ENCODE measurements at regions not wholly inside any gene's neighbourhood (a gene's known extent, or its start where the extent isn't known, plus 50 kb on each side); places are given as distances from the start of the nearest gene placed in this dataset.
"Not testable (repeated sequence)": the region's sequence is repeated elsewhere in the genome, so short reads cannot be mapped to it uniquely, and the experiment has no call there.

DNA sequence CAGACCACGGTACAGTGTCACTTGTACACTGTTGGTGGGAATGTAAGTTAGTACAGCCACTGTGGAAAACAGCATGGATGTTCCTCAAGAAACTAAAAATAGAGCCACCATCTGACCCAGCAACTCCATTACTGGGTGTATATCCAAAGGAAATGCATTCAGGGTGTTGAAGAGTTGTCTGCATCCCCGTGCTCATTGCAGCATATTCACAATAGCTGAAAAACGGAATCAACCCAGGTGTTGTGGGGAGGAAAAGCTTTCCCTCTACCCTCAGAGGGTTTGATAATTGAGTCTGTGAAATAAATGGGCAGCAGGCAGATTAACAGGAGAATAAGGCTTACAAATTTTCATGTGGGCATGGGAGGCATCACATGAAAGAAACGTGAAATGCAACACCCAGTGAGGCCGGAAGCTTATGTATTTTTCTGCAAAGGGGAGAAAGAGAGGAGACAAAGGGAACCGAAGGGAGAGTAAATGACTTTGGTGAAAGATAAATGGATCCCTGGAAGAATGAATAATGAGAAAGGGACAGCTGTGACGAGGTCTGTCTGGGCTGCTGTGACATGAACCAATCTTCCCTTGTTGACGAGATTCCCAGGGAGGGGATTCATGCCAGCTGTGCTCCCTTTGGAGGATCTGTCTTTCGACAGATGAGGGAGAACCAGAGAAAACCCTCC, 106.2 kb downstream of the KCNJ12 start:
- Histone ChIP-seq H3K27ac (no peak overlapping the region), H3K4me1 (no peaks in the 10 kb centered on the region), H3K36me3 (no peaks in the 10 kb centered on the region), H3K4me3 (no peak overlapping the region), H3K9me3 (no peaks in the 10 kb centered on the region), H3K27me3 (no peaks in the 10 kb centered on the region)
- FAIRE-seq (no peak), DNase-seq (no peak), ATAC-seq (no peak)
- WGBS, 2 donors: 41 to 43% methylated on average over 9 of the region's 9 CpGs
- TF ChIP-seq, protein P1, sequence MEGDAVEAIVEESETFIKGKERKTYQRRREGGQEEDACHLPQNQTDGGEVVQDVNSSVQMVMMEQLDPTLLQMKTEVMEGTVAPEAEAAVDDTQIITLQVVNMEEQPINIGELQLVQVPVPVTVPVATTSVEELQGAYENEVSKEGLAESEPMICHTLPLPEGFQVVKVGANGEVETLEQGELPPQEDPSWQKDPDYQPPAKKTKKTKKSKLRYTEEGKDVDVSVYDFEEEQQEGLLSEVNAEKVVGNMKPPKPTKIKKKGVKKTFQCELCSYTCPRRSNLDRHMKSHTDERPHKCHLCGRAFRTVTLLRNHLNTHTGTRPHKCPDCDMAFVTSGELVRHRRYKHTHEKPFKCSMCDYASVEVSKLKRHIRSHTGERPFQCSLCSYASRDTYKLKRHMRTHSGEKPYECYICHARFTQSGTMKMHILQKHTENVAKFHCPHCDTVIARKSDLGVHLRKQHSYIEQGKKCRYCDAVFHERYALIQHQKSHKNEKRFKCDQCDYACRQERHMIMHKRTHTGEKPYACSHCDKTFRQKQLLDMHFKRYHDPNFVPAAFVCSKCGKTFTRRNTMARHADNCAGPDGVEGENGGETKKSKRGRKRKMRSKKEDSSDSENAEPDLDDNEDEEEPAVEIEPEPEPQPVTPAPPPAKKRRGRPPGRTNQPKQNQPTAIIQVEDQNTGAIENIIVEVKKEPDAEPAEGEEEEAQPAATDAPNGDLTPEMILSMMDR (IDR thresholded peaks at IDR 0.05): no peak
- intact Hi-C loops (cut with DNase I): no loop called here

DNA sequence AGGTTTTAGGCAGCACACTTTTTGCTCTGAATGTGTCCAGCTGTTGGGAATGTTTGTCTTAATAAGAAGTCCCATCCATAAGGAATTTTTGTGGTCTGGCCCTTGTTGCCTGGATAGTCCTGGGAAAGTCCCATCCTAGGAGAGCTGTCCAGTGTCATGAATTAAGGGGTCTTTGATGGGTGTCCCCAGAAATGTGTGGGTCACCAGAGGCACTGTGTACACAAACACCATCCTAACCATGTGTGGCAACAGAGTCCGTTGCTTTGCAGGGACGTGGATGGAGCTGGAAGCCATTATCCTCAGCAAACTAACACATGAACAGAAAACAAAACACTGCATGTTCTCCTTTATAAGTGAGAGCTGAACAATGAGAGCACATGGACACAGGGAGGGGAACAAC, 111.9 kb downstream of the KCNJ12 start:
- not testable (repeated sequence) for FAIRE-seq

DNA sequence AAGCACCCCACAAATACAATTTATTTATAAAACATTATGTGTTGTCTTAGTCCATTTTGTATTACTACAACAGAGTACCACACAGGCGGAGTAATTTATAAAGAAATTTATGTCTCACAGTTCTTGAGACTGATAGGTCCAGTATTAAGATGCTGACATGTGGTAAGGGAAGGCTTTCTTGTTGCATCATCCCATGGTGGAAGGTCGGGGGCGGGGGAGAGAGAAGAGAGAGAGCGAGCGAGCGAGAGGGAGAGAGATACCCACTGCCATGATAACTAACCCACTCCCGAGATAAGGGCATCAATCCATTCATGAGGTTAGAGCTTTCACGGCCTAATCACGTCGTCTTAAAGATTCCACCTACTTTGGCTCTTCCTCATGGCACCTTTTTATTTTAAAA, 117.8 kb downstream of the KCNJ12 start:
- DNase-seq (no peak), FAIRE-seq (no peak), ATAC-seq (no peak)
- TF ChIP-seq, protein P1 (IDR thresholded peaks at IDR 0.05): no peak
- 81 to 87% methylated on average over 10 of the region's 10 CpGs for WGBS, 2 donors
- intact Hi-C loops (cut with DNase I): no loop called here
- no peak overlapping the region for H3K27ac ChIP-seq
- H3K9me3 ChIP-seq: no peaks in the 10 kb centered on the region
- H3K4me3 ChIP-seq: no peak overlapping the region
- no peaks in the 10 kb centered on the region for H3K4me1 ChIP-seq
- H3K36me3 ChIP-seq: no peaks in the 10 kb centered on the region
- H3K27me3 ChIP-seq: no peaks in the 10 kb centered on the region

More for the DNA sequence above, 111.9 kb downstream of the KCNJ12 start:
- DNase-seq; H3K36me3 ChIP-seq; H3K27me3 ChIP-seq; H3K9me3 ChIP-seq; ATAC-seq; H3K4me1 ChIP-seq; H3K4me3 ChIP-seq; intact Hi-C loops (cut with DNase I); H3K27ac ChIP-seq: not testable (repeated sequence)
- WGBS, 2 donors: 53 to 76% methylated on average over 2 of the region's 2 CpGs

DNA sequence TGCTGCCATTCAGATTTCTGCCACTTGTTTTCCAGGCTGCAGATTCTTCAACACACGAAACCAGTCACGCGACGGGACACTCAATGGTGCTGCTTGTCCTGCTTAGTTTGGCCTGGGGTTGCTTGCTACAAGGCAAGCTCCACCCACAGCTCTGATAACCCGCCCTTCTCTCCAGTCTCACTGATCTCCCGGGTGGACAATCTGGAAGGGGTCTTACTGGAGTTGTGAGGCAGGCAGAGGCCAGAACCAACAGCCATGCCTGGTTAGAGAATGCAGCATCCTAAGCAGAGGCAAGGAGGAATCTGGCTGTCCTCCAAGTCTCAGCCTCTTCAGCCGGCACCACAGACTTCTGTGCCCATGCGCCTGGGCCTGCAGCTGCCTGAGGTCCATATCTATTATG, 119.1 kb downstream of the KCNJ12 start:
- intact Hi-C loops (cut with DNase I): no loop called here
- Histone ChIP-seq H3K36me3 (no peaks in the 10 kb centered on the region), H3K4me3 (no peak overlapping the region), H3K27me3 (no peaks in the 10 kb centered on the region), H3K9me3 (no peaks in the 10 kb centered on the region), H3K27ac (no peak overlapping the region), H3K4me1 (no peaks in the 10 kb centered on the region)
- FAIRE-seq (no peak), DNase-seq (no peak), ATAC-seq (no peak)
- WGBS, 2 donors: 71 to 77% methylated on average over 8 of the region's 8 CpGs
- TF ChIP-seq, protein P1 (IDR thresholded peaks at IDR 0.05): no peak

DNA sequence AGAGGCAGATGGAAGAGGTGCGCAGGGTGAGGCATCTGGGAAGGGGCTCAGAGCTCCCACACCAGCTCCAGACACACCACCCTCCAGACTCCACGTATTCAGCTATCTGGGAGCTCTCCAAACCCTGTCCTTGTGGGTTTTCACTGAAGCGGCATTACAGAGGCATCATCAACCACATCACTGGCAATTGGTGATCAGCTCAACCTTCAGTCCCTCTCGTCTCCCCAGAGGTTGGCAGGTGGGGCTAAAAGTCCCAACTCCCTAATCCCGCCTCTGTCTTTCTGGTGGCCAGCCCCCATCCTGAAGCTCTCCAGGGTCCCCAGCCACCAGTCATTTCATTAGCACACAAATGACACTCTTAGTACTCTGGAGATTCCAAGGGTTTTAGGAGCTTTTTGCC, 123.9 kb downstream of the KCNJ12 start:
- no peak for ATAC-seq
- FAIRE-seq: no peak
- Histone ChIP-seq H3K27ac (no peak overlapping the region), H3K27me3 (no peaks in the 10 kb centered on the region), H3K36me3 (no peaks in the 10 kb centered on the region), H3K4me1 (no peaks in the 10 kb centered on the region), H3K9me3 (no peaks in the 10 kb centered on the region), H3K4me3 (no peak overlapping the region)
- DNase-seq: no peak
- TF ChIP-seq, protein P1 (IDR thresholded peaks at IDR 0.05): no peak
- intact Hi-C loops (cut with DNase I): loop anchor here in 1 of 3 donors (10.0 kb wide), 1 partner anchor 45 kb away; no protein-coding TSS in a partner anchor
- WGBS, 2 donors: 37 to 51% methylated on average over 5 of the region's 5 CpGs

DNA sequence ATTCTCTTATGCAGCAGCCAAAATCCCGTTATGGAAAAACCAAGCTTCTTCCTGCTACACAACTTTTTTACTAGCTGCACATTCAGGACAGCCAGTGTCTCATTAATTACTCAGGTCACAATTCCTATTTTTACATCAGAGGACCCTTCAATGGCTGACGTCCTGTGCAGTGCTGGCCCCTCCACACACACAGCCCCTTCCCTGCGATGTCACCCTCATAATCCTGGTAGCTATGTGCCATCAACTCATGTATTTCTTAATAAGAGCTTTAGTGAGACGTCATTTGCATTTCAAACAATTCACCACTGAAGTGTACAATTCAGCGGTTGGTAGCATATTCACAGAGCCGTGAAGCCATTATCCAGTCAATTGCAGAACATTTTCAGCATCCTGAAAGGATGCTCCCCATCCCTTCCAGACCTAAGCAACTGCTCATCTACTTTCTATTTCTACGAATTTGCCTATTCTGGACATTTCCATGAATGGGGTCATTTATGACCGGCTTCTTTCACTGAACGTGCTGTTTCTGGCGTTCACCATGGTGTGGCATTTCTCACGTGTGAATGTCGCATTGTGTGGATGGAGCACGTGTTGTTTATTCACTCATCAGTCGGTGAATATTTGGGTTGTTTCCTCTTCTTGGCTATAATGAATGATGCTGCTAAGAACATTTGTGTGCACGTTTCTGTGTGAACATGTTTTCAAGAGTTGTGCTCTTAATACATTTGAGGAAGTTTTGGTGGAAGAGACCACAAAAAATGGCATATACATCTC, 126.0 kb downstream of the KCNJ12 start:
- not testable (repeated sequence) for H3K27ac ChIP-seq, H3K9me3 ChIP-seq, ATAC-seq

More for the DNA sequence above, 126.0 kb downstream of the KCNJ12 start:
- not testable (repeated sequence) for H3K4me3 ChIP-seq, H3K4me1 ChIP-seq, H3K27me3 ChIP-seq, DNase-seq, FAIRE-seq, H3K36me3 ChIP-seq
- WGBS, 2 donors: 56 to 69% methylated on average over 15 of the region's 15 CpGs
- intact Hi-C loops (cut with DNase I): loop anchor here in 1 of 3 donors (10.0 kb wide), 1 partner anchor 47 kb away; no protein-coding TSS in a partner anchor
